OCI-LY7 (cell line): ENCODE measurements at regions not wholly inside any gene's neighbourhood (a gene's known extent, or its start where the extent isn't known, plus 50 kb on each side); places are given as distances from the start of the nearest gene placed in this dataset.

Source experiments
- CTCF ChIP-seq: fragments of 200-600 bp; sonication (generic); conservative IDR thresholded peaks from 2 replicates; pipeline ENCODE4 v1.5.1; 2014; ENCODE audit warnings: mild to moderate bottlenecking, antibody characterized with exemption, low read length, moderate library complexity, mixed read lengths
- EZH2phosphoT487 ChIP-seq: fragments of 200-600 bp; sonication (generic); IDR thresholded peaks from 2 replicates; pipeline ENCODE4 v1.6.1; 2018; ENCODE audit warnings: low read depth, borderline replicate concordance, mild to moderate bottlenecking, mixed run types, antibody characterized with exemption, low read length, moderate library complexity, mixed read lengths

GRCh38 chr14:51424561-51425251 lies 184.7 kb downstream of the TMX1 start:
- TF ChIP-seq CTCF (no peak), EZH2phosphoT487 (no peak)
